Omental fat pad (tissue), 3 donors: ENCODE measurements at regions not wholly inside any gene's neighbourhood (a gene's known extent, or its start where the extent isn't known, plus 50 kb on each side); places are given as distances from the start of the nearest gene placed in this dataset.

Source experiments
- ATAC-seq: fragments of 150-250 bp; one replicate; pipeline ENCODE4 v1.9.1; 2016; ENCODE audit warnings: mild to moderate bottlenecking, moderate library complexity; ENCODE audit not compliant: low FRiP score
- DNase-seq: peaks from one replicate; pipeline ENCODE4 v3.0.0-alpha.2; 2019; ENCODE audit warnings: low spot score
- TF ChIP-seq, protein P1 (sequence below), 3 donors: fragments of 450-650 bp; IDR thresholded peaks; one replicate each; pipeline ENCODE4 v1.5.1; 2016 to 2017; ENCODE audit warnings: antibody characterized with exemption in 3 of 3, mild to moderate bottlenecking in 3 of 3, moderate library complexity in 2 of 3

DNA sequence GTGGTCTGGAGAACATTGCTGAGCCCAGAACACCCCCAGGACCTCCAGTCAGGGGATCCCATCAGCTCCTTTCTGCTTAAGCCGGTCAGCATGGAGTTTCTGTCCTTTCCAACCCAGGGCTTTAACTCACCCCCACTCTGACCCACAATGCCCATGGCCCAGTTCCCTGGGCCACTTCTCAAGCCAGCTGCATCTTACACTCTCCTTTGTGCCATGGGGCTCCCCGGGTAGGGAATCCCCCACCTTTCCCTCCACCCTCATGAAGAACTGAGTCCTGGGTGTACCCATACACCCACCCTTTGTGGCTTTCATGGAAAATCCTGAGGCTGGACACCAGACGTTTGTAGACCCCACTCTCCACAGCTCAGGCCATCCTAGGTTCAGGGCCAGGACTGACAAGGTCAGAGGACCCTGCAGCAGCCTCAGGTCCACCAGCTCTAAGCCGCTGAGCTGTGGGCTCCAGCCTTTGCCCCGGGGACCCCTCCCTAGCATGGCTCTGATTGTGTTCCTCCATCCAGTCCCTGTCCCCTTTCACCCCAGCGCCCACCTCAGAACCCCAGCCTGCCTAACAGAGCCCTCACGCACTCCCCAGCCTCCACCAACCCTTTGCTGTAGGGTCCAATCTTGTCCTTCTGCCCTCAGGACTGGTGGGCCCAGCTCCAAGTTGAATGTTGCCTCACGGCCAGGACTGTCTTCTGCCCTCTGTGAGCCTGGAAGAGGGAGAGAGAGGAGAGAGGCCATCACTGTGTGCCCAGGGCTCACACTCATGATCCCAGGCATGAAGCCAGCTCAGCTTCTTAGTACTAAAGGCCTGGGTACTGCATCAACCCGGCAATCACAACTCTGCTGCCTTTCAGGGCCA, 394.8 kb downstream of the MATN1 start:
- no peak for DNase-seq
- TF ChIP-seq, protein P1, sequence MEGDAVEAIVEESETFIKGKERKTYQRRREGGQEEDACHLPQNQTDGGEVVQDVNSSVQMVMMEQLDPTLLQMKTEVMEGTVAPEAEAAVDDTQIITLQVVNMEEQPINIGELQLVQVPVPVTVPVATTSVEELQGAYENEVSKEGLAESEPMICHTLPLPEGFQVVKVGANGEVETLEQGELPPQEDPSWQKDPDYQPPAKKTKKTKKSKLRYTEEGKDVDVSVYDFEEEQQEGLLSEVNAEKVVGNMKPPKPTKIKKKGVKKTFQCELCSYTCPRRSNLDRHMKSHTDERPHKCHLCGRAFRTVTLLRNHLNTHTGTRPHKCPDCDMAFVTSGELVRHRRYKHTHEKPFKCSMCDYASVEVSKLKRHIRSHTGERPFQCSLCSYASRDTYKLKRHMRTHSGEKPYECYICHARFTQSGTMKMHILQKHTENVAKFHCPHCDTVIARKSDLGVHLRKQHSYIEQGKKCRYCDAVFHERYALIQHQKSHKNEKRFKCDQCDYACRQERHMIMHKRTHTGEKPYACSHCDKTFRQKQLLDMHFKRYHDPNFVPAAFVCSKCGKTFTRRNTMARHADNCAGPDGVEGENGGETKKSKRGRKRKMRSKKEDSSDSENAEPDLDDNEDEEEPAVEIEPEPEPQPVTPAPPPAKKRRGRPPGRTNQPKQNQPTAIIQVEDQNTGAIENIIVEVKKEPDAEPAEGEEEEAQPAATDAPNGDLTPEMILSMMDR (IDR thresholded peaks at IDR 0.05), result no peak
- no peak for ATAC-seq

DNA sequence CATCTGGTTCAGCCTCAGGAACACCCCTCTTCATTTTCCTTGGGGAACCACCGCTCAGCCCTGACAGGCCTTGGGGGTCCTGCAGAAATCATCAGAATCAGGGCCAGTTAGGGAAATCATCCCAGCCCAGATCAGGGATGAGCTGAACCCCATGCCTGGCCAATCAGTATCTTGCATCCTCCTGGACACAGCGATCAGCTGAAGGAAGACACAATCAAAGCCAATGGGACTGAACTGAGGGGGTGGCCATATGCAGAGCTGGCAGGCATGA, 395.4 kb downstream of the MATN1 start:
- TF ChIP-seq, protein P1 (IDR thresholded peaks at IDR 0.05), result no peak
- DNase-seq (no peak), ATAC-seq (no peak)

DNA sequence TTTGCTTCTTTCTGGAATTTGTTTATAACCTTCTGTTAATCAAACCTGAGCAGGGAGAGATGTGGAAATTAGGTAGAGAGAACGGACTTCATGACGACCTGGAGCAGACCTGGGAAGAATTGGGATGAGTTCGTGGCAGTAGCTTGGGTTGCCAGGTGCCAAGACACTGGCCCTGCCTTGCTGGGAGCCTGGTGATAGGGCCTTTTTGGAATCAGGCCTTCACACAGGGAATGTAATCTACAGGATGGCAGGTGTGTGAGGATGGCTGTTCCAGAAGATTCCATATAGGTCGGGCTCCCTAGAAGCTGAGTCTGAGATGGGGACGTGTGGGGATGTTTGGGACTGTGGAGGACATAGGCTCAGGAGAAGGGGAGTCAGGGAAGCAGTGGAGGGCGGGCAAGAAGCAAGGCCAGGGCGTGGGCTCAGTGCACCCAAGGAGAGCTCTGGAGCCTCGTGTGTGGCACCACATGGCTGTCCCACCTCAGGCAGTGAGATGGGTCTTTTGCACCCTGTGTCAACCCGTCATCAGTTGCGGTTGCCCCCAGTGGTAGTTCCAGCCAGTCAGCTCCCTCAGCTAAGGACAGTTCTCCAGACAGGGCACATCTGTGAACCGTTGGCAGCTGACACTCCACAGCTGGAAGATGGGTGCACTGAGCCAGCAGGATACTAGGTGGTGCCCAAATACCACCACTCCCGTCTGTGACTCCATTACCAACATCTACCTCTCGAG, 395.9 kb downstream of the MATN1 start:
- TF ChIP-seq, protein P1 (IDR thresholded peaks at IDR 0.05), result no peak
- DNase-seq (no peak), ATAC-seq (no peak)

DNA sequence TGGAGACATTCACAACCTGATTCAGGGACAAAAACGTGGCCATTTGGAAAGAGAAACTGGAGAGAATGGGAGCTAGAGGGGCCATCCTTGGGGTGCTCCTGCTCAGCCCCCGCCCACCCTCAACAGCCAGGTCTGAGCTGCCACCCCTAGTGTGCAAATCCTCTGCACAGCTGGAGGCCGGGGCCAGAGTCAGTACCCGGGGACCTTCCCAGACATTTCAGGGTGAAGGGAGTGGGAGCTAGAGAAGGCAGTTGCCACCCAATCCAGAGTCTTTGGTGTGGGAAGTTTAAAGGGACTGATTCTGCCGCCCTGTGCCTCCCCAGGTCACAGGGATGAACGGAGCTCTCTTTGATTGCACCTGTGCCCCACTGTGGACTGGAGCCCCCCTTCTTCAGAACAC, 397.4 kb downstream of the MATN1 start:
- ATAC-seq (no peak), DNase-seq (no peak)
- TF ChIP-seq, protein P1 (IDR thresholded peaks at IDR 0.05), result no peak

DNA sequence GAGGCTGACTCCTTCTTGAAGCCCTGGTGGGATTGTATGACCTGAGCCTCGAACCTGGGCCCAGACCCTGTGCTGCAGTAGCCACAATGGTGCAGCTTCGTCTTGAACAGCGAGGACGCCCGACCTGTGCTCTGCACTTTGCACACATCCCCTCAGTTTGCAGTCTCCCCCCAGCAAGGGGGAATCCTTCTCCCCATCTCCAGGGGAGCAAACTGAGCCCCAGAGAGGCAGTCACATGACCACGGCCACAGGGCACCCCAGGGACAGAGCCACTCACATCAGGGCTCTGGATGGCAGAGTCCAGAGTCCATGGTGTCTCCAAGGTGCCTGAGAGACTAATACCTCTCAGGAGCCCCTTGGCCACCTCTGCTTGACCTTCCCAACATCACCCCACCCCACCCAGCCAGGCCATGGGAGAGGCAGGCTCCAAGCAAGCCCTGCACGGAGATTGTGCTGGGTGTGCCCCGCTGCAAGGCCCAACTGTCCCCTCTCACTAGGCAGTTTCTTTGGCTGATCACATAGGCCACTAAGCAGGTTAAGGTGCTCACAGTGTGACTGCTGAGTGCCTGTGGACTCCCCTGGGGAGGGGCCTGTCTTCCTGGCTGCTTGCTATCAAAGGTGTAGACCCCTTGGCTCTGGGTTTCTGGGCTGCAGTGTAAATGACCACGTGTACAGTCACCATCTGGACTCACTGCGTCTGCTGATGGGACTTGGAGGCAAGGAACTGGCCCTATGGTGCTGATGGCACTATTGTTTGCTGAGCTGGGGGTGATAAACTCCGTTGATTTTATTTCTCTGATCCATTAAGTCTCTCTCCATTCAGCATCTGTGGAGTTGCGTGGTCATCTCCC, 398.1 kb downstream of the MATN1 start:
- ATAC-seq, result no peak
- no peak for DNase-seq
- TF ChIP-seq, protein P1 (IDR thresholded peaks at IDR 0.05), result no peak

DNA sequence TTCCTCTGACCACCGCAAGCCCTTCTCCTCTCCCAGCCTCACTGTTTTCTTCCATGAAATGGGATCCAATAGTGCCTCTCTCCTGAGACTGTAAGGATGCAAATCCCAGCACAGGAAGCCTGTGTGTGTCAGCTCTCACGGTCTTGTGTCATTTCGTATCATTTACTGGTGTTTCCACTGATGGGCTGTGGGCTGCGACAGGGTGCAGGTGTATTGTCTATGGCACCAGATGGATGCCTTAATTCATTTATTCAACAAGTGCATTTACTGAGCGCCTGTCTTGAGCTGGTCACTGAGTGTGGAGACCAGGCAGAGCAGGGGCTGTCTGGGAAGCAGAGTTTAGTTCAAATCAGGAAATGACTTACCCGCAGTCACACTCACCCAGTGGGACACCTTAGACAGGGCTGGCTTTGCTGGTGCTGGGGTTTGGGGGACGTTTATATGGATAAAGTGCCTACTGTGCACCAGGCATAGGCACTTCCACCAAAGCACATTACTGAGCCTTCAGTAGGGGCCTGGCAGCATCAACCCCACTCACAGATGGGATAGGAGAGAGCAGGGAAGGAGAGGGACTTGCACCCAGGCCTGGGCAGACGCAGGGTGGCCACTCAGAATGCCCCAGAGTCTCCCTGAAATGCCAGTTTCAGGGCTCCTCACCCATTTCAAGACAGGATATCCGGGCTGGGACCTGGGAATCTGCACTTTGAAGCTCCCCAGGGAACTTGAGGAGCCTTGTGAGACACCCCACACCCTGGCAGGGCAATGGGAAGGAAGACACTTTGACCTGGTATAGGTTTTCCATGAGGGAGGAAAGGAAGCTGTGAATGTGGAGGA, 398.9 kb downstream of the MATN1 start:
- no peak for DNase-seq

More for the DNA sequence above, 398.9 kb downstream of the MATN1 start:
- no peak for ATAC-seq
- TF ChIP-seq, protein P1 (IDR thresholded peaks at IDR 0.05), result no peak
